ENCODE measurements at regions not wholly inside any gene's neighbourhood (a gene's known extent, or its start where the extent isn't known, plus 50 kb on each side); places are given as distances from the start of the nearest gene placed in this dataset.

GRCh38 chr5:175052351-175052750, 328.0 kb downstream of the MSX2 start:
- H3K27ac ChIP-seq (ENCODE audit: low read depth, low read length, poor library complexity, severe bottlenecking) = no peak overlapping the region
- no peak for TF ChIP-seq EZH2 (IDR thresholded peaks at IDR 0.05; ENCODE audit: borderline replicate concordance, low read length)
- no peak for TF ChIP-seq CTCF (IDR thresholded peaks at IDR 0.05; ENCODE audit: low read length)
- no peaks in the 10 kb centered on the region for H3K9me3 ChIP-seq (ENCODE audit: low read length)

GRCh38 chr5:175047048-175047447, 322.7 kb downstream of the MSX2 start:
- Histone ChIP-seq H2AFZ (ENCODE audit: low read length) (no peak overlapping the region), H3K27ac (ENCODE audit: low read depth, low read length, poor library complexity, severe bottlenecking) (no peak overlapping the region), H3K27me3 (ENCODE audit: insufficient read depth, low read length) (no peaks in the 10 kb centered on the region), H3K9me3 (ENCODE audit: low read length) (no peaks in the 10 kb centered on the region), H4K20me1 (ENCODE audit: insufficient read depth, low read length) (no peaks in the 10 kb centered on the region), H3K79me2 (ENCODE audit: insufficient read depth, low read length) (no peaks in the 10 kb centered on the region), H3K4me2 (ENCODE audit: low read length) (no peak overlapping the region), H3F3A (ENCODE audit: insufficient read depth, low read length) (no peaks in the 10 kb centered on the region), H3K36me3 (ENCODE audit: insufficient read depth, low read length) (no peaks in the 10 kb centered on the region), H3K4me1 (ENCODE audit: insufficient read depth, low read length, severe bottlenecking) (no peaks in the 10 kb centered on the region), H3K4me3 (ENCODE audit: low read depth, low read length, poor library complexity, severe bottlenecking) (no peak overlapping the region), H3K9me2 (ENCODE audit: low read depth, low read length) (no peaks in the 10 kb centered on the region), H3K9ac (ENCODE audit: low read length) (no peak overlapping the region)
- TF ChIP-seq EZH2 (IDR thresholded peaks at IDR 0.05; ENCODE audit: borderline replicate concordance, low read length) (no peak), CTCF (IDR thresholded peaks at IDR 0.05; ENCODE audit: low read length) (no peak)

More at GRCh38 chr5:175052351-175052750, 328.0 kb downstream of the MSX2 start:
- H3K4me2 ChIP-seq (ENCODE audit: low read length) = no peak overlapping the region
- H3K9me2 ChIP-seq (ENCODE audit: low read depth, low read length) = no peaks in the 10 kb centered on the region
- H3K36me3 ChIP-seq (ENCODE audit: insufficient read depth, low read length) = no peaks in the 10 kb centered on the region
- no peaks in the 10 kb centered on the region for H4K20me1 ChIP-seq (ENCODE audit: insufficient read depth, low read length)
- no peak overlapping the region for H3K4me3 ChIP-seq (ENCODE audit: low read depth, low read length, poor library complexity, severe bottlenecking)
- no peak overlapping the region for H2AFZ ChIP-seq (ENCODE audit: low read length)
- no peaks in the 10 kb centered on the region for H3K4me1 ChIP-seq (ENCODE audit: insufficient read depth, low read length, severe bottlenecking)
- no peaks in the 10 kb centered on the region for H3K27me3 ChIP-seq (ENCODE audit: insufficient read depth, low read length)
- no peak overlapping the region for H3K9ac ChIP-seq (ENCODE audit: low read length)
- H3K79me2 ChIP-seq (ENCODE audit: insufficient read depth, low read length) = no peaks in the 10 kb centered on the region
- no peaks in the 10 kb centered on the region for H3F3A ChIP-seq (ENCODE audit: insufficient read depth, low read length)

- Histone ChIP-seq H2AFZ (ENCODE audit: low read length) (no peak overlapping the region), H3F3A (ENCODE audit: insufficient read depth, low read length) (no peaks in the 10 kb centered on the region), H3K36me3 (ENCODE audit: insufficient read depth, low read length) (no peaks in the 10 kb centered on the region), H3K27ac (ENCODE audit: low read depth, low read length, poor library complexity, severe bottlenecking) (no peak overlapping the region), H3K4me3 (ENCODE audit: low read depth, low read length, poor library complexity, severe bottlenecking) (no peak overlapping the region), H3K9ac (ENCODE audit: low read length) (no peak overlapping the region), H4K20me1 (ENCODE audit: insufficient read depth, low read length) (no peaks in the 10 kb centered on the region), H3K79me2 (ENCODE audit: insufficient read depth, low read length) (no peaks in the 10 kb centered on the region), H3K9me3 (ENCODE audit: low read length) (no peaks in the 10 kb centered on the region), H3K4me2 (ENCODE audit: low read length) (no peak overlapping the region), H3K4me1 (ENCODE audit: insufficient read depth, low read length, severe bottlenecking) (no peaks in the 10 kb centered on the region), H3K9me2 (ENCODE audit: low read depth, low read length) (no peaks in the 10 kb centered on the region), H3K27me3 (ENCODE audit: insufficient read depth, low read length) (no peaks in the 10 kb centered on the region)
- TF ChIP-seq EZH2 (IDR thresholded peaks at IDR 0.05; ENCODE audit: borderline replicate concordance, low read length) (no peak), CTCF (IDR thresholded peaks at IDR 0.05; ENCODE audit: low read length) (no peak)
These were observed 321.4 kb downstream of the MSX2 start for GRCh38 chr5:175045820-175046219.

Measured in OCI-LY1 (cell line).